ENCODE measurements at regions not wholly inside any gene's neighbourhood (a gene's known extent, or its start where the extent isn't known, plus 50 kb on each side); places are given as distances from the start of the nearest gene placed in this dataset.
A peak's percentile ranks its signal among the peaks of the same experiment; 100 is the strongest.

DNA sequence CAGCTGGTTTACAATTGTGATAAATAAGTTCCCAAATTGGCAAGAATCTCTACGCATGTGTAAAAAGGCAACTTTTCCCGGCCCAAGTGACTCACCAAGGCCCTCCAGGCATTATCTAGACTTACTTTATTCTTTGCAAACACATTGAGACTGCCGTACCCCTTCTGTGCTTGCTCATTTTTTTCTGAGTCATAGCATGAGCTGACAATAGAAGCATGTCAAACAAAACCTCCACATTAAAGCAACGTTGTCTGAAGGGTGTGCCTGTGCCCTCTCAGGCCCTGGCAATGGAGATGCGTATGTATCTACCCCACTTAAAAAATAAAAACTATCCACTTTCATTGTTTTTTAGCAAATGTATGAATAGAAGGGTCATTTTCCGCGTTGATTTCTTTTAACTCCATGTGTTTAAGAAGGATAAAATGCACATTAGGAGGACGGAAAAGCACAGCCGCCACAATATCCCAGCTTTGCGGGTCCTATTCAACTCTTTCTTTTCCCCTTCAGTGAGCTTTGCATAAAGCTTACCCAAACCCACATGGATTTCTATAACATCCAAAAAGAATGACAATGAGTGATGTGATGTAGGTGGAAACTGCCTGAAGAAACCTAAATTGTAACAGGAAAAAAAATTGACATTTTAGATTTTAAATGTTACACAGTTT is 298.2 kb downstream of the CDCA7 start:
- Mint-ChIP-seq H3K27me3 (ENCODE audit: insufficient read depth) (no peaks in the 10 kb centered on the region), H3K27ac (no peak overlapping the region), H3K4me1 (peaks cover 6% of the 10 kb centered on the region), H3K9me3 (peaks cover 2% of the 10 kb centered on the region), H3K36me3 (ENCODE audit: low read depth) (no peaks in the 10 kb centered on the region), H3K4me3 (no peak overlapping the region)
- 62 to 83% methylated on average over 4 to 10 of the region's 10 CpGs for WGBS, 2 experiments (ENCODE audit: insufficient coverage in 1 of 2, insufficient read length in 1 of 2)
- Histone ChIP-seq H3K4me3 (ENCODE audit: low read length) (no peak overlapping the region), H3K9ac (ENCODE audit: extremely low read depth, low read length, poor library complexity, severe bottlenecking) (no peak overlapping the region), H3K9me3 (ENCODE audit: control insufficient read depth, low read length) (no peaks in the 10 kb centered on the region), H3K4me1 (ENCODE audit: control insufficient read depth, insufficient read depth, low read length) (peaks cover 4% of the 10 kb centered on the region), H3K36me3 (ENCODE audit: control insufficient read depth, insufficient read depth, low read length) (no peaks in the 10 kb centered on the region), H3K27me3 (ENCODE audit: control insufficient read depth, insufficient read depth, low read length, poor library complexity, severe bottlenecking) (no peaks in the 10 kb centered on the region), H3K27ac (ENCODE audit: low read depth, low read length) (peak overlapping the region; percentile 77)
- DNase-seq = no peak
- no peak for TF ChIP-seq CTCF (conservative IDR thresholded peaks at IDR 0.05)

GRCh38 chr2:173653432-173653805 is 298.7 kb downstream of the CDCA7 start:
- no peak for DNase-seq
- no peaks in the 10 kb centered on the region for H3K36me3 ChIP-seq (ENCODE audit: control insufficient read depth, insufficient read depth, low read length)

GRCh38 chr2:173654161-173654895 is 299.7 kb downstream of the CDCA7 start:
- no peaks in the 10 kb centered on the region for H3K4me1 ChIP-seq (ENCODE audit: control insufficient read depth, insufficient read depth, low read length)
- Mint-ChIP-seq H3K36me3 (ENCODE audit: low read depth) (no peaks in the 10 kb centered on the region), H3K4me1 (peaks cover 4% of the 10 kb centered on the region), H3K27me3 (ENCODE audit: insufficient read depth) (no peaks in the 10 kb centered on the region), H3K4me3 (no peak overlapping the region), H3K9me3 (peaks cover 2% of the 10 kb centered on the region), H3K27ac (no peak overlapping the region)
- H3K9me3 ChIP-seq (ENCODE audit: control insufficient read depth, low read length) = no peaks in the 10 kb centered on the region
- no peaks in the 10 kb centered on the region for H3K36me3 ChIP-seq (ENCODE audit: control insufficient read depth, insufficient read depth, low read length)
- DNase-seq = no peak
- H3K9ac ChIP-seq (ENCODE audit: extremely low read depth, low read length, poor library complexity, severe bottlenecking) = no peak overlapping the region
- no peak overlapping the region for H3K27ac ChIP-seq (ENCODE audit: low read depth, low read length)
- no peaks in the 10 kb centered on the region for H3K27me3 ChIP-seq (ENCODE audit: control insufficient read depth, insufficient read depth, low read length, poor library complexity, severe bottlenecking)
- WGBS, 2 experiments (ENCODE audit: insufficient coverage in 1 of 2, insufficient read length in 1 of 2) = 78 to 82% methylated on average over 8 to 10 of the region's 10 CpGs
- TF ChIP-seq CTCF (conservative IDR thresholded peaks at IDR 0.05) = no peak
- H3K4me3 ChIP-seq (ENCODE audit: low read length) = no peak overlapping the region

More at GRCh38 chr2:173653432-173653805, 298.7 kb downstream of the CDCA7 start:
- Histone ChIP-seq H3K9me3 (ENCODE audit: control insufficient read depth, low read length) (no peaks in the 10 kb centered on the region), H3K9ac (ENCODE audit: extremely low read depth, low read length, poor library complexity, severe bottlenecking) (no peak overlapping the region), H3K27ac (ENCODE audit: low read depth, low read length) (peak overlapping the region; percentile 18), H3K4me3 (ENCODE audit: low read length) (no peak overlapping the region), H3K27me3 (ENCODE audit: control insufficient read depth, insufficient read depth, low read length, poor library complexity, severe bottlenecking) (no peaks in the 10 kb centered on the region), H3K4me1 (ENCODE audit: control insufficient read depth, insufficient read depth, low read length) (peaks cover 3% of the 10 kb centered on the region)
- H3K27ac Mint-ChIP-seq = no peak overlapping the region
- no peaks in the 10 kb centered on the region for H3K27me3 Mint-ChIP-seq (ENCODE audit: insufficient read depth)
- peaks cover 5% of the 10 kb centered on the region for H3K4me1 Mint-ChIP-seq
- WGBS, 2 experiments (ENCODE audit: insufficient coverage in 1 of 2, insufficient read length in 1 of 2) = 97 to 100% methylated on average over 4 to 6 of the region's 6 CpGs
- no peaks in the 10 kb centered on the region for H3K36me3 Mint-ChIP-seq (ENCODE audit: low read depth)
- peaks cover 2% of the 10 kb centered on the region for H3K9me3 Mint-ChIP-seq
- H3K4me3 Mint-ChIP-seq = no peak overlapping the region
- no peak for TF ChIP-seq CTCF (conservative IDR thresholded peaks at IDR 0.05)
